ENCODE measurements at regions not wholly inside any gene's neighbourhood (a gene's known extent, or its start where the extent isn't known, plus 50 kb on each side); places are given as distances from the start of the nearest gene placed in this dataset.

DNA sequence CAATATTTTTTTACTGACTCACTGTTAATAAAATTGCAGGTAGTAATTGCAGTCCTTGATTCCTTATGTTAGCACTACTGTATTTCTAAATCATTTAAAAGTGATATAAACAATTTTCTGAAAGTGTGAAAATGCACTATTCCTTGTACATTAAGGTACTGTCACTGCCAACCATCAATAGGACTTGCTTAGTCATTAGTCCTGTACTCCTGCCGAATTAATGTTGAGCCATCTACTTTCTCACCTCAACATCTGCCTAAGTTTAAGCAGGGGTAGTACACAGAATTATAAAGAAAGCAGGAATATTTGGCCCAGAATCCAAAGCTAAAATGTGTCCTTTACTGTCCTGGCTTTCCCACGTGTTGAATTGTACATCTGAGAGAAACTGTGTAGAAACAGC lies 87.0 kb upstream of the TRPC3 start:
- Histone ChIP-seq H3K36me3 (ENCODE audit: insufficient read depth, low read length) (no peaks in the 10 kb centered on the region), H3K27ac (ENCODE audit: low read depth, low read length) (no peak overlapping the region), H3K4me3 (ENCODE audit: low read length in 2 of 2) (no peak overlapping the region), H3K27me3 (ENCODE audit: insufficient read depth, low read length) (no peaks in the 10 kb centered on the region), H3K9me3 (ENCODE audit: control insufficient read depth in 1 of 2, low read length in 2 of 2) (no peaks in the 10 kb centered on the region), H3K4me1 (ENCODE audit: insufficient read depth, low read length) (no peaks in the 10 kb centered on the region)
- DNase-seq = no peak
- intact Hi-C loops (cut with micrococcal nuclease) = no loop called here
- Mint-ChIP-seq H3K9me3 (peaks cover 0 to 4% (median 0%) of the 10 kb centered on the region in 8 donors), H3K27ac (no peak overlapping the region), H3K4me3 (no peak overlapping the region), H3K36me3 (no peaks in the 10 kb centered on the region), H3K4me1 (no peaks in the 10 kb centered on the region), H3K27me3 (peaks cover 0 to 8% of the 10 kb centered on the region in 2 donors)
- POLR2A ChIA-PET (ENCODE audit: partially characterized antibody) = no interaction called here
- CTCF ChIA-PET (ENCODE audit: partially characterized antibody) = no interaction called here

DNA sequence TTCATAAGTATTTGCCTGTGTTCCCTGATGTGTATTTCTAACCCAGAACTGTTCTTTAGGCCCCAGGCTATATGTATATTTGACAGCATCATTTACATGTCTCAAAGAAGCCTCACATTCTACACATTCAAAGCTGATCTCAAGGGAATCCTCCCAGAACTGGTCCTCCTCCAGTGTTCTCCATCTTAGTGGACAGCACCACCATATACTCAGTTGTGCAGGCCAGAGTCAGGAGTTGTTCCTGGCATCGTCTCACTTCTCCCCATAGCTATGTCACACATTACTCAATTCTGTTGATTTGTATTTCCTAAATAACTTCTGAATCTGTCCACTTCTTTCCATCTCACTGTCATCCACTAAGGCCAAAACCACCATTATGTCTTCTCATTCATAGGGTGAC lies 82.8 kb upstream of the TRPC3 start:
- Histone ChIP-seq H3K36me3 (ENCODE audit: insufficient read depth, low read length) (no peaks in the 10 kb centered on the region), H3K4me3 (ENCODE audit: low read length in 2 of 2) (no peak overlapping the region), H3K27ac (ENCODE audit: low read depth, low read length) (no peak overlapping the region), H3K27me3 (ENCODE audit: insufficient read depth, low read length) (no peaks in the 10 kb centered on the region), H3K4me1 (ENCODE audit: insufficient read depth, low read length) (no peaks in the 10 kb centered on the region), H3K9me3 (ENCODE audit: control insufficient read depth in 1 of 2, low read length in 2 of 2) (no peaks in the 10 kb centered on the region)
- intact Hi-C loops (cut with micrococcal nuclease) = no loop called here
- Mint-ChIP-seq H3K4me1 (no peaks in the 10 kb centered on the region), H3K4me3 (no peak overlapping the region), H3K9me3 (peaks cover 10 to 24% (median 16%) of the 10 kb centered on the region in 8 donors), H3K27me3 (peaks cover 5 to 6% of the 10 kb centered on the region in 2 donors), H3K36me3 (peaks cover 0 to 4% of the 10 kb centered on the region in 2 donors), H3K27ac (no peak overlapping the region)
- ChIA-PET CTCF (ENCODE audit: partially characterized antibody) (no interaction called here), POLR2A (ENCODE audit: partially characterized antibody) (no interaction called here)
- DNase-seq = no peak

- DNase-seq = no peak
- Histone ChIP-seq H3K27ac (ENCODE audit: low read depth, low read length) (no peak overlapping the region), H3K36me3 (ENCODE audit: insufficient read depth, low read length) (no peaks in the 10 kb centered on the region), H3K4me3 (ENCODE audit: low read length in 2 of 2) (no peak overlapping the region), H3K4me1 (ENCODE audit: insufficient read depth, low read length) (no peaks in the 10 kb centered on the region), H3K9me3 (ENCODE audit: control insufficient read depth in 1 of 2, low read length in 2 of 2) (no peaks in the 10 kb centered on the region), H3K27me3 (ENCODE audit: insufficient read depth, low read length) (no peaks in the 10 kb centered on the region)
- intact Hi-C loops (cut with micrococcal nuclease) = no loop called here
- ChIA-PET POLR2A (ENCODE audit: partially characterized antibody) (no interaction called here), CTCF (ENCODE audit: partially characterized antibody) (interaction anchor here (1.6 kb wide), 1 partner anchor 423 kb away, joined by 3 read pairs; no protein-coding TSS in a partner anchor)
- Mint-ChIP-seq H3K4me3 (no peak overlapping the region), H3K36me3 (no peaks in the 10 kb centered on the region), H3K27ac (no peak overlapping the region), H3K9me3 (peaks cover 7 to 24% (median 15%) of the 10 kb centered on the region in 8 donors), H3K27me3 (peaks cover 2 to 6% of the 10 kb centered on the region in 2 donors), H3K4me1 (no peaks in the 10 kb centered on the region)
These were observed 75.3 kb upstream of the TRPC3 start for GRCh38 chr4:122027203-122027602.

- intact Hi-C loops (cut with micrococcal nuclease) = no loop called here
- Mint-ChIP-seq H3K27me3 (peaks cover 3 to 16% of the 10 kb centered on the region in 2 donors), H3K27ac (no peak overlapping the region), H3K4me3 (no peak overlapping the region), H3K9me3 (peaks cover 0 to 2% (median 0%) of the 10 kb centered on the region in 8 donors), H3K4me1 (no peaks in the 10 kb centered on the region), H3K36me3 (no peaks in the 10 kb centered on the region)
- DNase-seq = no peak
- POLR2A ChIA-PET (ENCODE audit: partially characterized antibody) = no interaction called here
- H3K4me3 ChIP-seq (ENCODE audit: low read length in 2 of 2) = no peak overlapping the region
- no peak overlapping the region for H3K27ac ChIP-seq (ENCODE audit: low read depth, low read length)
- H3K9me3 ChIP-seq (ENCODE audit: control insufficient read depth in 1 of 2, low read length in 2 of 2) = no peaks in the 10 kb centered on the region
- H3K36me3 ChIP-seq (ENCODE audit: insufficient read depth, low read length) = no peaks in the 10 kb centered on the region
- CTCF ChIA-PET (ENCODE audit: partially characterized antibody) = interaction anchor here (1.8 kb wide), 1 partner anchor 8 kb away, joined by 3 read pairs; no protein-coding TSS in a partner anchor
- no peaks in the 10 kb centered on the region for H3K27me3 ChIP-seq (ENCODE audit: insufficient read depth, low read length)
- H3K4me1 ChIP-seq (ENCODE audit: insufficient read depth, low read length) = no peaks in the 10 kb centered on the region
These were observed 65.4 kb upstream of the TRPC3 start for GRCh38 chr4:122017296-122017695.

GRCh38 chr4:122015203-122015602 lies 63.3 kb upstream of the TRPC3 start:
- CTCF ChIA-PET (ENCODE audit: partially characterized antibody) = no interaction called here
- H3K27me3 ChIP-seq (ENCODE audit: insufficient read depth, low read length) = no peaks in the 10 kb centered on the region
- Mint-ChIP-seq H3K27me3 (peaks cover 4 to 22% of the 10 kb centered on the region in 2 donors), H3K4me1 (no peaks in the 10 kb centered on the region), H3K36me3 (no peaks in the 10 kb centered on the region), H3K4me3 (no peak overlapping the region), H3K9me3 (no peaks in the 10 kb centered on the region), H3K27ac (no peak overlapping the region)
- H3K27ac ChIP-seq (ENCODE audit: low read depth, low read length) = no peak overlapping the region
- no peak overlapping the region for H3K4me3 ChIP-seq (ENCODE audit: low read length in 2 of 2)
- no peaks in the 10 kb centered on the region for H3K4me1 ChIP-seq (ENCODE audit: insufficient read depth, low read length)
- H3K9me3 ChIP-seq (ENCODE audit: control insufficient read depth in 1 of 2, low read length in 2 of 2) = no peaks in the 10 kb centered on the region
- POLR2A ChIA-PET (ENCODE audit: partially characterized antibody) = no interaction called here
- intact Hi-C loops (cut with micrococcal nuclease) = no loop called here
- no peak for DNase-seq
- no peaks in the 10 kb centered on the region for H3K36me3 ChIP-seq (ENCODE audit: insufficient read depth, low read length)

GRCh38 chr4:122012735-122013134 lies 60.9 kb upstream of the TRPC3 start:
- Mint-ChIP-seq H3K4me3 (no peak overlapping the region), H3K27me3 (peaks cover 4 to 19% of the 10 kb centered on the region in 2 donors), H3K27ac (no peak overlapping the region), H3K36me3 (no peaks in the 10 kb centered on the region), H3K4me1 (no peaks in the 10 kb centered on the region), H3K9me3 (no peaks in the 10 kb centered on the region)
- H3K9me3 ChIP-seq (ENCODE audit: control insufficient read depth in 1 of 2, low read length in 2 of 2) = no peaks in the 10 kb centered on the region
- CTCF ChIA-PET (ENCODE audit: partially characterized antibody) = no interaction called here
- H3K36me3 ChIP-seq (ENCODE audit: insufficient read depth, low read length) = no peaks in the 10 kb centered on the region
- no peak for DNase-seq
- H3K27ac ChIP-seq (ENCODE audit: low read depth, low read length) = no peak overlapping the region
- intact Hi-C loops (cut with micrococcal nuclease) = no loop called here
- no peaks in the 10 kb centered on the region for H3K27me3 ChIP-seq (ENCODE audit: insufficient read depth, low read length)
- no peaks in the 10 kb centered on the region for H3K4me1 ChIP-seq (ENCODE audit: insufficient read depth, low read length)
- POLR2A ChIA-PET (ENCODE audit: partially characterized antibody) = no interaction called here
- H3K4me3 ChIP-seq (ENCODE audit: low read length in 2 of 2) = no peak overlapping the region

- intact Hi-C loops (cut with micrococcal nuclease) = no loop called here
- H3K4me1 ChIP-seq (ENCODE audit: insufficient read depth, low read length) = no peaks in the 10 kb centered on the region
- H3K27me3 ChIP-seq (ENCODE audit: insufficient read depth, low read length) = no peaks in the 10 kb centered on the region
- peak overlapping the region in 1 of 8 donors; percentile 28 for H3K4me3 Mint-ChIP-seq
- H3K4me3 ChIP-seq (ENCODE audit: low read length in 2 of 2) = no peak overlapping the region
- H3K27me3 Mint-ChIP-seq = peaks cover 4 to 10% of the 10 kb centered on the region in 2 donors
- H3K27ac Mint-ChIP-seq = no peak overlapping the region
- no peaks in the 10 kb centered on the region for H3K36me3 Mint-ChIP-seq
- H3K36me3 ChIP-seq (ENCODE audit: insufficient read depth, low read length) = no peaks in the 10 kb centered on the region
- CTCF ChIA-PET (ENCODE audit: partially characterized antibody) = no interaction called here
- POLR2A ChIA-PET (ENCODE audit: partially characterized antibody) = no interaction called here
- no peaks in the 10 kb centered on the region for H3K9me3 ChIP-seq (ENCODE audit: control insufficient read depth in 1 of 2, low read length in 2 of 2)
- H3K9me3 Mint-ChIP-seq = no peaks in the 10 kb centered on the region
- H3K4me1 Mint-ChIP-seq = peaks cover 0 to 4% (median 0%) of the 10 kb centered on the region in 4 donors
- DNase-seq = no peak
- no peak overlapping the region for H3K27ac ChIP-seq (ENCODE audit: low read depth, low read length)
These were observed 58.8 kb upstream of the TRPC3 start for GRCh38 chr4:122010610-122011009.

- Histone ChIP-seq H3K27ac (ENCODE audit: low read depth, low read length) (no peak overlapping the region), H3K4me1 (ENCODE audit: insufficient read depth, low read length) (no peaks in the 10 kb centered on the region), H3K27me3 (ENCODE audit: insufficient read depth, low read length) (no peaks in the 10 kb centered on the region), H3K4me3 (ENCODE audit: low read length in 2 of 2) (no peak overlapping the region), H3K9me3 (ENCODE audit: control insufficient read depth in 1 of 2, low read length in 2 of 2) (no peaks in the 10 kb centered on the region), H3K36me3 (ENCODE audit: insufficient read depth, low read length) (no peaks in the 10 kb centered on the region)
- Mint-ChIP-seq H3K4me3 (no peak overlapping the region), H3K36me3 (no peaks in the 10 kb centered on the region), H3K27me3 (peaks cover 4 to 10% of the 10 kb centered on the region in 2 donors), H3K4me1 (peaks cover 0 to 4% (median 0%) of the 10 kb centered on the region in 4 donors), H3K27ac (no peak overlapping the region), H3K9me3 (no peaks in the 10 kb centered on the region)
- no peak for DNase-seq
- intact Hi-C loops (cut with micrococcal nuclease) = no loop called here
- POLR2A ChIA-PET (ENCODE audit: partially characterized antibody) = no interaction called here
- CTCF ChIA-PET (ENCODE audit: partially characterized antibody) = interaction anchor here (0.8 to 1.0 kb wide), 2 partner anchors 8 to 12 kb away, joined by 3 read pairs; no protein-coding TSS in a partner anchor
These were observed 57.7 kb upstream of the TRPC3 start for GRCh38 chr4:122009524-122009923.
